Activated CD8-positive, alpha-beta memory T cell treated with anti-CD3 and anti-CD28 coated beads for 24 hours (primary cell): ENCODE measurements at regions not wholly inside any gene's neighbourhood (a gene's known extent, or its start where the extent isn't known, plus 50 kb on each side); places are given as distances from the start of the nearest gene placed in this dataset.

Source experiments
- DNase-seq: peaks from one replicate; pipeline ENCODE4 v3.0.0-alpha.2; 2020

GRCh38 chr2:212945526-212945925 lies 205.9 kb downstream of the IKZF2 start:
- DNase-seq, result no peak

GRCh38 chr2:212943351-212943750 lies 208.1 kb downstream of the IKZF2 start:
- no peak for DNase-seq

GRCh38 chr2:212941361-212941760 lies 210.1 kb downstream of the IKZF2 start:
- DNase-seq, result no peak

DNA sequence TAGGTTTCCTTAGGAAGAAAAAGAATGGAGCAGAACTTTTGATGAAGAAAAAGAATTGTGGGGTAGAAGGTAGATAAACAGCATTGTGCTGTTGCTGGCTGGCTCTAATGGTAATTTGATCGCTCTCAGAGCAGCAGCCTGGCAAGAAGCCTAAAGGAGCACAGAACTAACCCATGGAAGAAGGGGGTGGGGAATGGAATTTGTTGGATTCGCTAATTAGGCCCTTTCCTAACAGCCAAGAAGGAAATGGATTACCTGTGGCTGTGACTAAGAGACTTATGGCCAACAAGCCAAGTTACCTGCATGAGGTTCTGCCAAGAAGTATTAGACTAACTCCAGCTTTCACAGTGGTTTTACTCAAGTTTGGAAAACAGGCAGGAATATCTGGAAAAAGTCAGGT lies 210.6 kb downstream of the IKZF2 start:
- DNase-seq, result no peak

DNA sequence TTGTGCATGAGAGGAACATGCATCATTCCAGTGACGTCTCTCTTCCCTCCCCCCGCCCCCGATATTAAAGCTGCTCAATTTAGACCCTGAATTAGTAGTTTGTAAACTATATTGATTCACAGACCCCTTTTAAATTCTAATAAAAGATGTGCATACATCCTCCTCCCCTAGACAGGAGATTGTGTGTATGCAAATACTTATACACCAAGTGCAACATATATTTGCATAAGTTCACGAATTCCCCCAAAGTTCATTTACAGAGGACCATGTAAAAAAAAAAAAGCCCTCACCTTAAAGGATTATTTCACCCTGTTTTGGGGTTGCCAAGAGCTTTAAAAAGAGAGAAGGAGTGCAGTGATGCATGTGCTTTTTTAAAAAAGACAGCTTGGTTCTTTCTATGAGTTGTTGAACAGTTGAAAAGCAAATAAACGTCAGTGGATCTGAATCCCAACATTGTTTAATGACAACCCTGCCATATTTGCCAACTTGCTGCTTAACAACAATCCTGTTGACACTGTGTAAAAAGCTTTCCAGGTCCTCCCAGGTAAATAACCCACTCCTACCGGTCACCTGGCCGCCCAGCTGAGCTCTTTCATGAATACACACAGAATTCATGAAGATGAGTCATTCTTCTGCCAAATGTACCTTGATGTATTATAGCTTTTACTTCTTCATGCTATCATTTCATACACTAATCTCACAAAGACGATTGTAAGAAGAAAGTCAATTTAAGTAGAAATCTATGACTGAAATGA lies 211.5 kb downstream of the IKZF2 start:
- no peak for DNase-seq

GRCh38 chr2:212938144-212938793 lies 213.1 kb downstream of the IKZF2 start:
- DNase-seq, result no peak

DNA sequence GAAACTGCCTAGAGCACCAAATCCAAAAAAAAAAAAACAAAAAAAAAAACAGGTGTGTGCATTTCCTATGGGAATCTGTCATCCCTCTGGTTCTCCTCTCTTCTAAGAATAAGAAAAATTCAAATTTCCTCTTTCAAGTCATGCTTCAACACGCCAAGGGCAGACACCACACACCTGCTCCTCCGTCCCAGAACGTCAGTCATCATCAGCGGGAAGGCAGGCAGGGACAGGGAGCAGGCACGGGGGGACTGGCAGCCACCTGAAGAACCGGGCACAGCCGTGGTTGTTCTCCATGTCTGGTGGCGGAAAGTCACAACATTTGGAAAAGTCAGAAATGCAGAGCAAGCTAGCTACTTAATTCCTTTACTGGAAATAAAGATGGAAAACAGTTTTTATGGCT lies 214.8 kb downstream of the IKZF2 start:
- no peak for DNase-seq

DNA sequence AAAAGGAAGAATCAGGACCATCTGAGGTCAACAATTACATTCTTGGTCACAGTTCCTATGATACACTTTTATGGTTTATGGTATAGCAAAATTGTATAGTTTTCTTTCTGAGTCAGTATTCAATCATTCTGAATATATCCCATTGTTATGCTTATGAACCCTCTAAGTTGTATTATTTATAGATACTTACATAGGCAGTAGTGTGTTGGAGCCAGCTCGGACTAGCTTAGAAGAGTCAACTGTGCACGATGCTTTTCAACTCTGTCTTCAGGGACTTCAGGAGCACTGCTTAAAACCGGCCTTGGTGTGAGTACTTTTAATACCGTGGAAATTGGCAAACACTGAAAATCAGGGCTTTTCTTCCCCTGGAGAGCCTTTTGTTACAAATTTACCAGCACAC lies 215.7 kb downstream of the IKZF2 start:
- no peak for DNase-seq

GRCh38 chr2:212931271-212931670 lies 220.1 kb downstream of the IKZF2 start:
- DNase-seq, result no peak

DNA sequence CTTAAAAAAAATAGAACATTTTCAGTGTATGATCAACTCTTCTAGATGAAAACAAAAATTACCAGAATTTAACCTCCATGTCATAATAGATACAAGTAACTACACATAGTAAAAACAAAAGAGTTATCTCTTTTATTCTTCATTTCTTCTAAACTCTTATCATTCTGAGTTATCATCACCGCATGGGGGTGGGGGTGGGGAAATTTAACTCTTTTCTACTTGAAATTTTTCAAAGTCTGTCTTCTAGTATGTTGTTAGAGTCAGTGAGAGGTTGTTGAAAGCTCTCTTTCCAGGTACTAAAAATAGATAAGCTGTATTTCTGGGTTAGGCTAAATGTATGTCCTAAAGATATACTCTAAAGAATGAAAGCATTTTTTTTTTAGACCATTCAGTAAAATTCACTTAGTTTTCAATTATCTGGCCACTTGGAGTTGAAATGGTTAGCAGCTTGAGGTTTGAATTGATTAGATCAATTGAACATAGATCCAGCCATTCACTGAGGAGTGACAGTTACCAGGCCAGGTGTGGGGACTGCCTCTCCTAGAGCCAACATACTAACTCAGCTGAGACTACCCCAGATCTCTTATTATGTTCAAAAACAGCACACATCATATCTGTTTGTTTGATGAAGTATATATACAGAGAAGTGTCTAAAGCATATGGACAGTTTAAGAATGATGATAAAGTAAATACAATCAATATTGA lies 220.7 kb downstream of the IKZF2 start:
- DNase-seq, result no peak

GRCh38 chr2:212929971-212930370 lies 221.4 kb downstream of the IKZF2 start:
- no peak for DNase-seq

DNA sequence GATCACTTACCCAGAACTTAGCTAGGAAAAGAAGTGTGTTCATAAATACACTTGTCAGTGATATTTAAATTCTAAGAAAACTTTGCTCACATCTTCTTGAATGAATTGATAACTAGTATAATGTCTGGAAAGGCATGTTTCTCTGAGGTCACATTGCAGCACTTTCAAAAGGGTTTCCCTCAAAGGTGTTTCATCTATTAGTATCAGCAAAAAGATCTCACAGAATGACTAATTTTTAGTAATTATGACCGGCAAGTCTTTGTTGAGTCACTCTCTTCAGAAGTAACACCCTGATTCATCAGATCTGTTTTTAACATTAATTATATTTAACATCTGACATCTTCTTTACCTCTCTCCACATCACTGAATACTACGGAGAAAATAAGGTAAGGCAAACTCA lies 222.3 kb downstream of the IKZF2 start:
- no peak for DNase-seq

GRCh38 chr2:212928681-212929080 lies 222.7 kb downstream of the IKZF2 start:
- no peak for DNase-seq

- no peak for DNase-seq
Observed at GRCh38 chr2:212926940-212927339, 224.5 kb downstream of the IKZF2 start.

- no peak for DNase-seq
Observed at GRCh38 chr2:212923393-212923792, 228.0 kb downstream of the IKZF2 start.

GRCh38 chr2:212922701-212923100 lies 228.7 kb downstream of the IKZF2 start:
- no peak for DNase-seq

GRCh38 chr2:212921711-212922110 lies 229.7 kb downstream of the IKZF2 start:
- no peak for DNase-seq

DNA sequence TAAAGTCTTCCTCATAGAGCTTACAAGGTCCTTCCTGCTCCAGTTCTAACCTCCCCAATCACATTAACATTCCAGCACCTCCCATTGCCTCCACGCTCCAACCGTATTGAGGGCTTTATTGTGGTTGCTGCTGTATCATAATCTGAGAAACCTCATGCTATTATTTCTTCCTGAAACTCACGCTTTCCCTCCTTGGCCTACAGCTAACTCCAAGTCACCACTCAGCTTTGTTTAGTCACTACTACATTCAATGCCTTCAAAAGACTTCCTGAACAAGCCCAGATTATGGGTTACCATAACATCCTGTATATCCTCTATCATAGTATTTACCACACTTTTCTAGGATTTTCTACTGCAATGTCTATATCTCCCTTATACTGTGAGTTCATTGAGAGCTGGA lies 230.4 kb downstream of the IKZF2 start:
- DNase-seq, result no peak

GRCh38 chr2:212919238-212919637 lies 232.2 kb downstream of the IKZF2 start:
- no peak for DNase-seq

GRCh38 chr2:212918336-212918735 lies 233.1 kb downstream of the IKZF2 start:
- no peak for DNase-seq

GRCh38 chr2:212915121-212915782 lies 236.2 kb downstream of the IKZF2 start:
- DNase-seq, result no peak

- no peak for DNase-seq
Observed at GRCh38 chr2:212914392-212914791, 237.0 kb downstream of the IKZF2 start.

DNA sequence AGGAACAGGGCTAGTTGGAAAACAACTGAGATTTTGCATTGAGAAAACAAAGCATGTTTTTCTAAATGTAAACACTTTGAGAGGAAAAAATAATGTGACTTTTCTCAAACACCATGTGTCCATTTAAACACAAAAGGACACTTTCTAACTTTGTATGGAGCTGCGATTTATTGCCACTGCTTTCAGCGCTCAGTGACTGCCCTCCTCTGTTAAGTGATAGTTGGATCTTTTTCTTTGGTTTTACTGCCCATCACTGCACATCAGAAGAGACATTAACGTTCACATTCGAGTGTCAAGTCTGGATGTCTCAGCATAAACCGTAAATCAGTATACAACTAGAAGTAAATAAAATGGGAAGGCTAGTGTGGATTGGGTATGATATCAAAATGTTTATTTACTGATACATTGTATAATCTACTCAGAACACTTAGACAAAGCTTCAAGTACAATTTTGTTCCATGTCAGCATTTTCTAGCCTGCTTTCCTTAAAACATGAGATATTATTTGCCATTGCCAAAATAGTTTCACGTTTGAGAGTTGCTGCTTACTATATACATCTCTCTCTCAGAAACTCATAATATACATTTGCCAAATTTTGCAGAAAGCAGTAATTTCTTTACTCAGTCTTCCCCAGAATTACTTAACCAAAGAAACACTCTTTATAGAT lies 237.6 kb downstream of the IKZF2 start:
- DNase-seq, result no peak
